NCI-H345 treated with DMSO at 0.1 percent for 48 hours (cell line): ENCODE measurements at regions not wholly inside any gene's neighbourhood (a gene's known extent, or its start where the extent isn't known, plus 50 kb on each side); places are given as distances from the start of the nearest gene placed in this dataset.
A peak's percentile ranks its signal among the peaks of the same experiment; 100 is the strongest.
"Not testable (repeated sequence)": the region's sequence is repeated elsewhere in the genome, so short reads cannot be mapped to it uniquely, and the experiment has no call there.

Source experiments
- DNase-seq: peaks from one replicate; lab custom pipeline; 2025; ENCODE audit not compliant: unreplicated experiment; lab: John Stamatoyannopoulos, UW

- DNase-seq: no peak
Observed at GRCh38 chr17:12195418-12195817, 174.7 kb downstream of the MAP2K4 start.

DNA sequence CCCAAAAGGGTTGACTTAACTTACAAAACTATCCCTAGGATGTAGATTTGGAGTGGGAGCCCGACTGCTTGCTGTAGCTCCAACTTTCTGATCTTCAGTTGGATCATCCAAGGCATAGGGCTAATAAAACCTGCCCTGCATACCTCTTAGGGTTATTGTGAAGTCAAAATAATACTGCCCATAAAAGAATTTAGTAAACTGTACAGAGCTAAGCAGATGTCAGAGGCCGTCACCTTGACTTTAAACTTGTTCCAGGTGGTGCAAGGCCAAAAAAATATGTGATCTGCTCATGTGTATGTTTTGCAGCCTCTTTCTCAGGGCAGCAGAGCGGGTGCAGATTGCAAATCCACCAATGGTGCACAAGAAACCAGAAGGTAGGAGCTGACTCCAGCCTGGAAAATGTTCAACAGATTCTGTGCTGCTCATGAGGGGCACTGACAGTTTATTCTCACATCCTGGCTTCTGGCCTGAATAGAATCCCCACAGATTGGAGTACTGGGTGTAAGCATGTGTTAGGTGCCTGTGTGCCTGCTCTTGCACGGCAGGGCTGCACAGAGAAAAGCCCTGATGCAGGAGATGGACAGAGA lies 180.7 kb downstream of the MAP2K4 start:
- DNase-seq: no peak

GRCh38 chr17:12209632-12210191 lies 189.0 kb downstream of the MAP2K4 start:
- no peak for DNase-seq

- not testable (repeated sequence) for DNase-seq
Observed at GRCh38 chr17:12220714-12221439, 200.2 kb downstream of the MAP2K4 start.

GRCh38 chr17:12222392-12222791 lies 201.7 kb downstream of the MAP2K4 start:
- DNase-seq: no peak

- no peak for DNase-seq
Observed at GRCh38 chr17:12227547-12227946, 206.9 kb downstream of the MAP2K4 start.

- peak; percentile 100 for DNase-seq
Observed at GRCh38 chr17:12229335-12229734, 208.7 kb downstream of the MAP2K4 start.

- no peak for DNase-seq
Observed at GRCh38 chr17:12230481-12231354, 210.0 kb downstream of the MAP2K4 start.

GRCh38 chr17:12231355-12231682 lies 210.6 kb downstream of the MAP2K4 start:
- DNase-seq: no peak

DNA sequence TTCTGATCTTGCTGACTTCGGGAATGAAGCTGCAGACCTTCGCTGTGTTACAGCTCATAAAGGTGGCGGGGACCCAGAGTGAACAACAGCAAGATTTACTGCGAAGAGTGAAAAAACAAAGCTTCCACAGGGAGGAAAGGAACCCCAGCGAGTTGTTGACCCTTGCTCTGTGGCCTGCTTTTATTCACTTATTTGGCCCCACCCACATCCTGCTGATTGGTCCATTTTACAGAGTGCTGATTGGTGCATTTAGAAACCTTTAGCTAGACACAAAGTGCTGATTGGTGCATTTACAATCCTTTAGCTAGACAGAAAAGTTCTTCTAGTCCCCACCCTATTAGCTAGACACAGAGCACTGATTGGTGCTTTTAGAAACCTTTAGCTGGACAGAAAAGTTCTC lies 218.3 kb downstream of the MAP2K4 start:
- DNase-seq: not testable (repeated sequence)

GRCh38 chr17:12242345-12242954 lies 221.8 kb downstream of the MAP2K4 start:
- DNase-seq: no peak

DNA sequence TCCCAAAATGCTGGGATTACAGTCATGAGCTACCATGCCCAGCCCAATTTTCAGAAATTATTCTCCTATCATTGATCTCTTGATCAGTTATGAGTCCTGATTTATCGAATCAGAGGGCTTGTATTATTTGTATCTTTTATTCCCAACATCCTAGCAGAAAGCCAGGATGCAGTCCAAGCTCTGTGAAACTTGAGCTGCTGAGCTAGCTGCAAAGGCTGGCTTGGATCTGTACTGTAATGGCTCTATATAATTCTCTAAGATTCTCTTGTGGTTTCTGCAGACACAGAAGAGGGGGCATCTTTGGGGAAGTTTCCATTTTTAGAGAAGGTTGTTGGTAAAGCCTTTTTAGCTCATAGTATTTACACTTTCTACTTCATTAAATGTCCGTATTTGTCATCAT lies 227.1 kb downstream of the MAP2K4 start:
- DNase-seq: no peak

DNA sequence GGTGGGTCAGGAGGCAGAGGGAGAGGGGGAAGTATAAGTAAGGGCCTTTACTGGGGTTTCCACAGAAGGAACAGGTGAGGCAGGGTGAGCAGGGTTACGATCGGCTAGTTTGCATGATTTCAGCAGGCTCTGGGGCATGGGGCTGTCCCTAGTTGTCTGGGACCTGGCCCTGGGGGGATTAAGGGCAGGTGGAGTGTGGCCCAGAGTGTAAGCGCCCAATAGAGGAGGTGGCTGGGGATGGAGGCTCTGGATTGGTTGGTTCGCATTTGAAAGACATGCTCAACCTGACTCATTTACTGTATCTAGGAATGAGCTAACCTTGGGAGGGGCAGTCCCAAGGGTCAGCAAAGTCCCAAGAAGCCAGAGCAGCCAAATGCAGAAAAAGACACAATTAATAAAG lies 230.3 kb downstream of the MAP2K4 start:
- no peak for DNase-seq

DNA sequence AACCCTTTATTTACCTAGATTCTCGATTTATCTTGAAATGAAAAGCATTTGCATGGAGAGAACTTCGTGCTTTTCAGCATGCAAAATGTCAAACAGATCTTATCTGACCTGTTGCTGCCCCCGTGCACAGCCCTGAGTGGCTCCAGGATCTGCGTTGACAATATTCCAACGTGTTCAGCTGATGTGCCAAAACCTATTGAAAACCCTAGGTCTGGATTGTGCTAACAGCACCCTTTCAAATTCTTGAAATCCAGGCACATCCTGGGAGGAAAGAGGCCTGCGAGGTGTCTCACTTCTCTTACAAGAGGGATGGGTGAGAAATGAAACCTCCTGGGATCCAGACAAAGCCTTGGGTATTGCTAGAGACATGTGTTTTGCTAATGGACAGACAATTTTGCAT lies 231.8 kb downstream of the MAP2K4 start:
- DNase-seq: no peak

DNA sequence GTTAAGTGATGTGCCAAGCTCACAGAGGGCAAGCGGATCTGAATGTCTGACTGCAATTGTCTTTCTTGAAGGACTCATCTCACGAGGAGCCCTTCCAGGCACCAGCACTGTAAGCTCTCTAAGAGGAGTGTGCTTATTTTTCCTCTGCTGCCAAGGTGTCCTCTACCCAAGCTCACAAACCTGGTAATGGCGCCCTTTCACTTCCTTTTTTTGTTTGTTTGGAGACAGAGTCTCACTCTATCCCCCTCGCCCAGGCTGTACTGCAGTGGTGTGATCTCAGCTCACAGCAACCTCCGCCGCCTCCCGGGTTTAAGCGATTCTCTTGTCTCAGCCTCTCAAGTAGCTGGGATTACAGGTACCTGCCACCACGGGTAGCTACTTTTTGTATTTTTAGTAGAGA lies 233.8 kb downstream of the MAP2K4 start:
- DNase-seq: no peak

GRCh38 chr17:12256380-12256995 lies 235.8 kb downstream of the MAP2K4 start:
- peak; percentile 7 for DNase-seq

GRCh38 chr17:12257176-12257575 lies 236.5 kb downstream of the MAP2K4 start:
- no peak for DNase-seq

- no peak for DNase-seq
Observed at GRCh38 chr17:12261354-12261753, 240.7 kb downstream of the MAP2K4 start.

DNA sequence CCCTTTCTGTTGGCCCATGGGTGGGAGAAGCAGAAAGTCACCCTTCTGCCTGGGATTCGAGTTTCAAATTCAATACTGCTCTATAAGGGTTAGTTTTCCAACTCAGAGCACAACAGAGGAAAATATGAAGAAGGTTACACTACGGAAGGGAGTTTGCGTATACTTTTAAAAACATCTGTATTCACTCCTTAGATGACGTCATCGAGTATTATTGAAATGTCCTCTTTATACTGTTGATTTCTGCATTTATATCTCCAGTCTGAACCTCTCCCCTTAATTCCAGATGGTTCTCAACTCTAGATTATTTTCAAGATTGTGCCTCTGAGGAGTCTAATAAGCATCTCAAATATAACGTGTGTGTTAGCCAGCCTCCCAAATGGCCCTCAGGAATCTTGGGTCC lies 249.1 kb downstream of the MAP2K4 start:
- DNase-seq: no peak

DNA sequence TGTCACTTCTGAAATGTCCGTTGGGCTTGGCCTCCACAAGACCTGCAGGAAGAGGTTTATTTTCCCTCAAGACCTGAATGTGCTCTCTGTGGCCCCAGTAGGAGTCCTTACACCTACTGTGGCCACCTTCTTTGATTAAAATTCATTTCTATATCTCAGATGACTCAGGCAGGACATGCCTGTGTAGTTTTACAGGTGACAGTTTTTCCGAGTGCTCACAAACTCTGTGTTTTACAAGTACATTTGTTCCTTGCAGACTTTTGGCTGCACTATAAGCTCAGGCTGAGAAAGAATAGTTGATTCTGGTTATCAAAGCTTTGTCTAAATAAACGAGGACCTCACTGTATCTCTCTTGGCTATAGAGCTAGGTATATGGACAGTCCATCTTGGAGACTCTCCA lies 257.1 kb downstream of the MAP2K4 start:
- DNase-seq: no peak

GRCh38 chr17:12282056-12282455 lies 261.4 kb downstream of the MAP2K4 start:
- DNase-seq: no peak
